ENCODE measurements at regions not wholly inside any gene's neighbourhood (a gene's known extent, or its start where the extent isn't known, plus 50 kb on each side); places are given as distances from the start of the nearest gene placed in this dataset.
"Not testable (repeated sequence)": the region's sequence is repeated elsewhere in the genome, so short reads cannot be mapped to it uniquely, and the experiment has no call there.

DNA sequence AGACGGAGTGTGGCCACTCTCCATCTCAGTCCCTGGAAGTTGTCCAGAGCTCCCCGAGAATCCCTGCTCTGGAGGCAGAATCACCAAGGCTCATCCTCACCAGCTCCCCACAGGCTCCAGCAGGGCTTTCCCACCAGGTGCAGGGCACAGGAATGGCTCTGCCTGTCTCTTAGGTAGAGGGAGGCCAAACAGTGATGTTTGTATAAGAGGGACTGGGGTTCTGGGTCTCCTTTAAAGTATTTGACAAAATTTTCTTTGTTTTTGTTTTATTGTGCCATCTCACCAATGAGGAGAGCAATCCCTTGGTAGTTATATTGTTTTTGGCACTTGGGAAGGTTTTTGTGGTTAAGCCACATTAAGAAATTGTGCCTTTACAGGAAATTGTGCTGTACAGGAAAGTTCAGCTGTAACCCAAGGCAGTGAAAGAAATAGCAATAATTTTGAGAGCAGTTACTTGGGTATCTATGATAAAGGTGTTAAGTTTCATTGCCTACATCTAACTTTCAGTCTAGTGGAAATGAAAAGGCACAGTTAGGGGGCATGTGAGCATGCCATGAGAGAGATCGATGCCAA, 219.3 kb upstream of the PRSS58 start:
- TF ChIP-seq SUZ12 (IDR thresholded peaks at IDR 0.05; ENCODE audit: extremely low read depth, insufficient read depth, insufficient read length) = no peak
- Histone ChIP-seq H3K36me3 (ENCODE audit: insufficient read depth, insufficient read length, low read length) (no peaks in the 10 kb centered on the region), H3K27me3 (ENCODE audit: insufficient read depth, insufficient read length) (no peaks in the 10 kb centered on the region), H3K4me1 (ENCODE audit: insufficient read depth, insufficient read length) (no peaks in the 10 kb centered on the region), H3K4me3 (ENCODE audit: insufficient read length, low read depth) (no peak overlapping the region), H3K9me3 (ENCODE audit: insufficient read depth, low read length) (no peaks in the 10 kb centered on the region), H3K9ac (ENCODE audit: insufficient read length, low read depth) (no peak overlapping the region)
- DNase-seq (ENCODE audit: low read depth, low spot score) = no peak

GRCh38 chr7:142476077-142476476, 218.2 kb upstream of the PRSS58 start:
- H3K9ac ChIP-seq (ENCODE audit: insufficient read length, low read depth) = no peak overlapping the region
- H3K36me3 ChIP-seq (ENCODE audit: insufficient read depth, insufficient read length, low read length) = no peaks in the 10 kb centered on the region
- no peak overlapping the region for H3K4me3 ChIP-seq (ENCODE audit: insufficient read length, low read depth)
- no peak for DNase-seq (ENCODE audit: low read depth, low spot score)
- H3K4me1 ChIP-seq (ENCODE audit: insufficient read depth, insufficient read length) = no peaks in the 10 kb centered on the region
- H3K27me3 ChIP-seq (ENCODE audit: insufficient read depth, insufficient read length) = no peaks in the 10 kb centered on the region
- H3K9me3 ChIP-seq (ENCODE audit: insufficient read depth, low read length) = no peaks in the 10 kb centered on the region
- no peak for TF ChIP-seq ZNF274 (IDR thresholded peaks at IDR 0.05; ENCODE audit: low read depth, low read length)
- no peak for TF ChIP-seq SUZ12 (IDR thresholded peaks at IDR 0.05; ENCODE audit: extremely low read depth, insufficient read depth, insufficient read length)
- no peak for TF ChIP-seq YY1 (IDR thresholded peaks at IDR 0.05; ENCODE audit: insufficient read depth, insufficient read length)

GRCh38 chr7:142471820-142472219, 214.0 kb upstream of the PRSS58 start:
- H3K9me3 ChIP-seq (ENCODE audit: insufficient read depth, low read length) = no peaks in the 10 kb centered on the region
- H3K27me3 ChIP-seq (ENCODE audit: insufficient read depth, insufficient read length) = no peaks in the 10 kb centered on the region
- TF ChIP-seq YY1 (IDR thresholded peaks at IDR 0.05; ENCODE audit: insufficient read depth, insufficient read length) = no peak
- TF ChIP-seq ZNF274 (IDR thresholded peaks at IDR 0.05; ENCODE audit: low read depth, low read length) = no peak
- TF ChIP-seq SUZ12 (IDR thresholded peaks at IDR 0.05; ENCODE audit: extremely low read depth, insufficient read depth, insufficient read length) = no peak
- no peaks in the 10 kb centered on the region for H3K36me3 ChIP-seq (ENCODE audit: insufficient read depth, insufficient read length, low read length)
- no peaks in the 10 kb centered on the region for H3K4me1 ChIP-seq (ENCODE audit: insufficient read depth, insufficient read length)
- no peak overlapping the region for H3K4me3 ChIP-seq (ENCODE audit: insufficient read length, low read depth)
- DNase-seq (ENCODE audit: low read depth, low spot score) = no peak
- no peak overlapping the region for H3K9ac ChIP-seq (ENCODE audit: insufficient read length, low read depth)

DNA sequence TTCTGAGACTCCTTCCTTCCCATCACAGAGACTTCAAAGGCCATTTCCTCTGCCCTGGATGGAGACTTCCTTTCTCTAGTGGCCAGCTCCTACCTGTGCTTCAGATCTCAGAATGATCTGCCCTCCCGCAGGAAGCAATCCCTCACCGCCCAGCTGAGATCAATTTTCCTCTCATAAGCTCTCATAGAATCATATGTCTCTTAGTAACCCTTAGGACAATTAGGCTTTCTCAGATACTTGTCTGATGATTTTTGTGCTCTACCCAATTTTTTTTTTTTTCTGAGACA, 212.6 kb upstream of the PRSS58 start:
- H3K36me3 ChIP-seq (ENCODE audit: insufficient read depth, insufficient read length, low read length) = no peaks in the 10 kb centered on the region
- H3K9ac ChIP-seq (ENCODE audit: insufficient read length, low read depth) = no peak overlapping the region
- H3K4me3 ChIP-seq (ENCODE audit: insufficient read length, low read depth) = no peak overlapping the region
- no peak for DNase-seq (ENCODE audit: low read depth, low spot score)
- no peaks in the 10 kb centered on the region for H3K9me3 ChIP-seq (ENCODE audit: insufficient read depth, low read length)
- H3K4me1 ChIP-seq (ENCODE audit: insufficient read depth, insufficient read length) = no peaks in the 10 kb centered on the region
- no peaks in the 10 kb centered on the region for H3K27me3 ChIP-seq (ENCODE audit: insufficient read depth, insufficient read length)
- TF ChIP-seq YY1 (IDR thresholded peaks at IDR 0.05; ENCODE audit: insufficient read depth, insufficient read length) (no peak), ZNF274 (IDR thresholded peaks at IDR 0.05; ENCODE audit: low read depth, low read length) (no peak), SUZ12 (IDR thresholded peaks at IDR 0.05; ENCODE audit: extremely low read depth, insufficient read depth, insufficient read length) (no peak)

GRCh38 chr7:142469696-142470543, 212.1 kb upstream of the PRSS58 start:
- no peak for TF ChIP-seq SUZ12 (IDR thresholded peaks at IDR 0.05; ENCODE audit: extremely low read depth, insufficient read depth, insufficient read length)
- no peak for TF ChIP-seq YY1 (IDR thresholded peaks at IDR 0.05; ENCODE audit: insufficient read depth, insufficient read length)
- no peak for TF ChIP-seq ZNF274 (IDR thresholded peaks at IDR 0.05; ENCODE audit: low read depth, low read length)
- no peaks in the 10 kb centered on the region for H3K4me1 ChIP-seq (ENCODE audit: insufficient read depth, insufficient read length)
- no peak overlapping the region for H3K9ac ChIP-seq (ENCODE audit: insufficient read length, low read depth)
- H3K9me3 ChIP-seq (ENCODE audit: insufficient read depth, low read length) = no peaks in the 10 kb centered on the region
- no peak for DNase-seq (ENCODE audit: low read depth, low spot score)
- no peak overlapping the region for H3K4me3 ChIP-seq (ENCODE audit: insufficient read length, low read depth)
- no peaks in the 10 kb centered on the region for H3K36me3 ChIP-seq (ENCODE audit: insufficient read depth, insufficient read length, low read length)
- no peaks in the 10 kb centered on the region for H3K27me3 ChIP-seq (ENCODE audit: insufficient read depth, insufficient read length)

- no peaks in the 10 kb centered on the region for H3K27me3 ChIP-seq (ENCODE audit: insufficient read depth, insufficient read length)
- H3K4me1 ChIP-seq (ENCODE audit: insufficient read depth, insufficient read length) = no peaks in the 10 kb centered on the region
- H3K36me3 ChIP-seq (ENCODE audit: insufficient read depth, insufficient read length, low read length) = no peaks in the 10 kb centered on the region
- H3K4me3 ChIP-seq (ENCODE audit: insufficient read length, low read depth) = no peak overlapping the region
- H3K9ac ChIP-seq (ENCODE audit: insufficient read length, low read depth) = no peak overlapping the region
- no peaks in the 10 kb centered on the region for H3K9me3 ChIP-seq (ENCODE audit: insufficient read depth, low read length)
- no peak for TF ChIP-seq YY1 (IDR thresholded peaks at IDR 0.05; ENCODE audit: insufficient read depth, insufficient read length)
- no peak for TF ChIP-seq SUZ12 (IDR thresholded peaks at IDR 0.05; ENCODE audit: extremely low read depth, insufficient read depth, insufficient read length)
- TF ChIP-seq ZNF274 (IDR thresholded peaks at IDR 0.05; ENCODE audit: low read depth, low read length) = no peak
- DNase-seq (ENCODE audit: low read depth, low spot score) = no peak
Measured at GRCh38 chr7:142468871-142469665, 211.2 kb upstream of the PRSS58 start.

DNA sequence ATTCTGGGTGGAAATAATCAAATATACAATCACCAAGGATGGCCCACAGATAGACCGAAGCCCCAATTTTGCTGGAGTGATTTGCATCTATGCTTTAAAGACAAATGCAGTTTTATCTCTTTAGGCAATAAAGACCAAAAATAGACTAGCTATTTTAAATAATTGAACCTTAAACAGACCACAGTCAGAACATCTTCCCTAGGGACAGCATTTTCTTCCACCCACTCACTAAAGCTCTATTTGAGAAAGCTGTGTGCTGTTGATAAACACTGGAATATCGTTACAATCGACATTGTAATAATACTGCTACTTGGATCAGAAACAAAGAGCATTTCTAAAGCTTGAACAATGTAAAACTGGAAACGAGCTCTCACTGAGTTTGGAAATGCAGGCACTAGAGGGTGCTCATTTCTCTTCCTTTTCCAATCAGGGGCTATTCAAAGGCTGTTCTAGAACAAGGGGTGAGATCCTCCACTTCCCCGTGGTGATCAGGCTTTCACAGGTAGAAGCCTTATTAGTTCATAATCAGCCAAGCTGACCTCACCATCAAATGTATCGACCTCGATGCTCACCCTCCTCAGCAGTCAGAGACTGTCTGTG, 209.3 kb upstream of the PRSS58 start:
- H3K27me3 ChIP-seq (ENCODE audit: insufficient read depth, insufficient read length); H3K9me3 ChIP-seq (ENCODE audit: insufficient read depth, low read length); DNase-seq (ENCODE audit: low read depth, low spot score); H3K9ac ChIP-seq (ENCODE audit: insufficient read length, low read depth); H3K36me3 ChIP-seq (ENCODE audit: insufficient read depth, insufficient read length, low read length); H3K4me1 ChIP-seq (ENCODE audit: insufficient read depth, insufficient read length); H3K4me3 ChIP-seq (ENCODE audit: insufficient read length, low read depth): not testable (repeated sequence)
